ENCODE measurements at regions not wholly inside any gene's neighbourhood (a gene's known extent, or its start where the extent isn't known, plus 50 kb on each side); places are given as distances from the start of the nearest gene placed in this dataset.

GRCh38 chr3:62990704-62991413, 115.6 kb upstream of the CADPS start:
- Histone ChIP-seq H3K9me3 (ENCODE audit: control insufficient read depth, low read length) (peaks cover 2% of the 10 kb centered on the region), H3K36me3 (ENCODE audit: control insufficient read depth in 1 of 2, insufficient read depth in 2 of 2, low read length in 1 of 2) (no peaks in the 10 kb centered on the region), H3K27me3 (ENCODE audit: control insufficient read depth in 1 of 2, insufficient read depth in 2 of 2, low read length in 1 of 2) (peaks cover 0 to 2% of the 10 kb centered on the region in 2 donors), H3K27ac (ENCODE audit: low read depth in 1 of 2, low read length in 2 of 2) (no peak overlapping the region), H3K4me3 (ENCODE audit: low read length in 2 of 2) (no peak overlapping the region), H3K4me1 (ENCODE audit: control insufficient read depth in 1 of 2, insufficient read depth in 2 of 2, low read length in 2 of 2) (no peaks in the 10 kb centered on the region)
- DNase-seq (no peak), ATAC-seq (ENCODE audit: low FRiP score) (no peak)
- 65 to 66% methylated on average over 4 of the region's 4 CpGs for WGBS, 2 donors
- intact Hi-C loops (cut with DNase I): no loop called here

GRCh38 chr3:62992520-62992919, 117.3 kb upstream of the CADPS start:
- 54 to 60% methylated on average over 1 of the region's 1 CpG for WGBS, 2 donors
- no peak for ATAC-seq (ENCODE audit: low FRiP score)

DNA sequence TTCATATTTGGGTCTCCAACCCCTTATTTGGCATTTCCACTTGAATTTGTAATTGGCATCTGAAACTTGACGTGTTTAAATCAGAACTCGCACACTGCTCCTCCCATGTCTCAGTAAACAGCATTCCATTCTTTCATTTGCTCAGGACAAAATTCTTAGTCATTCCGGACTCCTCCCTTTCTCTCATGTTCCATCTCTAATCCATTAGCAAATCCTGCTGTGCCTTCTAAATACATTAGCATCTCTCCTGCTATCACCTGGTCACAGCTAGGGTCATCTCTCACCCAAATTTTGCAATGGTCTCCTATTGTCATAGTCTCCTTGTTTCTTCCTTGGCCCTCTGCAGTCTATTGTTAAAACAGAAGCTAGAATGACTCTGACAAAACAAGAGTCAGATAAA, 119.9 kb upstream of the CADPS start:
- no peaks in the 10 kb centered on the region for H3K36me3 ChIP-seq (ENCODE audit: control insufficient read depth in 1 of 2, insufficient read depth in 2 of 2, low read length in 1 of 2)
- H3K27me3 ChIP-seq (ENCODE audit: control insufficient read depth in 1 of 2, insufficient read depth in 2 of 2, low read length in 1 of 2): no peaks in the 10 kb centered on the region
- no peak for ATAC-seq (ENCODE audit: low FRiP score)
- no peak overlapping the region for H3K27ac ChIP-seq (ENCODE audit: low read depth in 1 of 2, low read length in 2 of 2)
- intact Hi-C loops (cut with DNase I): no loop called here
- H3K4me1 ChIP-seq (ENCODE audit: control insufficient read depth in 1 of 2, insufficient read depth in 2 of 2, low read length in 2 of 2): no peaks in the 10 kb centered on the region
- DNase-seq: no peak
- no peaks in the 10 kb centered on the region for H3K9me3 ChIP-seq (ENCODE audit: control insufficient read depth, low read length)
- 66 to 68% methylated on average over 3 of the region's 3 CpGs for WGBS, 2 donors
- H3K4me3 ChIP-seq (ENCODE audit: low read length in 2 of 2): no peak overlapping the region

More at GRCh38 chr3:62992520-62992919, 117.3 kb upstream of the CADPS start:
- peaks cover 0 to 2% of the 10 kb centered on the region in 2 donors for H3K27me3 ChIP-seq (ENCODE audit: control insufficient read depth in 1 of 2, insufficient read depth in 2 of 2, low read length in 1 of 2)
- H3K4me1 ChIP-seq (ENCODE audit: control insufficient read depth in 1 of 2, insufficient read depth in 2 of 2, low read length in 2 of 2): no peaks in the 10 kb centered on the region
- peaks cover 2% of the 10 kb centered on the region for H3K9me3 ChIP-seq (ENCODE audit: control insufficient read depth, low read length)
- no peak overlapping the region for H3K27ac ChIP-seq (ENCODE audit: low read depth in 1 of 2, low read length in 2 of 2)
- H3K36me3 ChIP-seq (ENCODE audit: control insufficient read depth in 1 of 2, insufficient read depth in 2 of 2, low read length in 1 of 2): no peaks in the 10 kb centered on the region
- no peak overlapping the region for H3K4me3 ChIP-seq (ENCODE audit: low read length in 2 of 2)
- DNase-seq: no peak
- intact Hi-C loops (cut with DNase I): no loop called here

- Histone ChIP-seq H3K27ac (ENCODE audit: low read depth in 1 of 2, low read length in 2 of 2) (no peak overlapping the region), H3K4me1 (ENCODE audit: control insufficient read depth in 1 of 2, insufficient read depth in 2 of 2, low read length in 2 of 2) (no peaks in the 10 kb centered on the region), H3K36me3 (ENCODE audit: control insufficient read depth in 1 of 2, insufficient read depth in 2 of 2, low read length in 1 of 2) (no peaks in the 10 kb centered on the region), H3K27me3 (ENCODE audit: control insufficient read depth in 1 of 2, insufficient read depth in 2 of 2, low read length in 1 of 2) (no peaks in the 10 kb centered on the region), H3K9me3 (ENCODE audit: control insufficient read depth, low read length) (no peaks in the 10 kb centered on the region), H3K4me3 (ENCODE audit: low read length in 2 of 2) (no peak overlapping the region)
- WGBS, 2 donors: 57 to 70% methylated on average over 2 of the region's 2 CpGs
- ATAC-seq (ENCODE audit: low FRiP score) (no peak), DNase-seq (no peak)
- intact Hi-C loops (cut with DNase I): no loop called here
Measured at GRCh38 chr3:62995530-62995929, 120.3 kb upstream of the CADPS start.

DNA sequence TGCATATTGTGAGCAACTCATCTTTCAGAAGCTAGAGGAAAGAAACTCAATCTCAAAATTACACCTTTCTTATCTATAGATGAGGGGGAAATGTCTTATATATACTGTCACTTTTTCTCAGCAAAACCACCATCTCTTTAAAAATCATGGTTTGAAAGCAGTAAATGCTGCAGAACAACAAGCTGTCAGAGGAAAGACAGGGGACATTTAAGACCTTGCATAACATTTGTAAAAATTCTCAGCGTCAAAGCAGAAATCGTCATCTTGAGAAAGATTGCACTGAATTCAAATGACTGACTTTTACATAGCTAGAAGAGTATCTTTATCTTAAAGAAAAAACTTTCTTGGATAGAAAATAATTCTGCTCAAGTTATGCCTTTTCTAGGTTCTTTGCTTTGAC, 122.2 kb upstream of the CADPS start:
- no peak for DNase-seq
- Histone ChIP-seq H3K36me3 (ENCODE audit: control insufficient read depth in 1 of 2, insufficient read depth in 2 of 2, low read length in 1 of 2) (no peaks in the 10 kb centered on the region), H3K9me3 (ENCODE audit: control insufficient read depth, low read length) (peaks cover 1% of the 10 kb centered on the region), H3K27me3 (ENCODE audit: control insufficient read depth in 1 of 2, insufficient read depth in 2 of 2, low read length in 1 of 2) (no peaks in the 10 kb centered on the region), H3K27ac (ENCODE audit: low read depth in 1 of 2, low read length in 2 of 2) (no peak overlapping the region), H3K4me1 (ENCODE audit: control insufficient read depth in 1 of 2, insufficient read depth in 2 of 2, low read length in 2 of 2) (no peaks in the 10 kb centered on the region), H3K4me3 (ENCODE audit: low read length in 2 of 2) (no peak overlapping the region)
- 70 to 73% methylated on average over 2 of the region's 2 CpGs for WGBS, 2 donors
- ATAC-seq (ENCODE audit: low FRiP score): no peak
- intact Hi-C loops (cut with DNase I): no loop called here

- Histone ChIP-seq H3K27me3 (ENCODE audit: control insufficient read depth in 1 of 2, insufficient read depth in 2 of 2, low read length in 1 of 2) (no peaks in the 10 kb centered on the region), H3K9me3 (ENCODE audit: control insufficient read depth, low read length) (peaks cover 3% of the 10 kb centered on the region), H3K4me1 (ENCODE audit: control insufficient read depth in 1 of 2, insufficient read depth in 2 of 2, low read length in 2 of 2) (no peaks in the 10 kb centered on the region), H3K4me3 (ENCODE audit: low read length in 2 of 2) (no peak overlapping the region), H3K36me3 (ENCODE audit: control insufficient read depth in 1 of 2, insufficient read depth in 2 of 2, low read length in 1 of 2) (no peaks in the 10 kb centered on the region), H3K27ac (ENCODE audit: low read depth in 1 of 2, low read length in 2 of 2) (no peak overlapping the region)
- DNase-seq (no peak), ATAC-seq (ENCODE audit: low FRiP score) (no peak)
- 37 to 39% methylated on average over 2 of the region's 2 CpGs for WGBS, 2 donors
- intact Hi-C loops (cut with DNase I): no loop called here
Measured at GRCh38 chr3:62999158-62999557, 123.9 kb upstream of the CADPS start.

DNA sequence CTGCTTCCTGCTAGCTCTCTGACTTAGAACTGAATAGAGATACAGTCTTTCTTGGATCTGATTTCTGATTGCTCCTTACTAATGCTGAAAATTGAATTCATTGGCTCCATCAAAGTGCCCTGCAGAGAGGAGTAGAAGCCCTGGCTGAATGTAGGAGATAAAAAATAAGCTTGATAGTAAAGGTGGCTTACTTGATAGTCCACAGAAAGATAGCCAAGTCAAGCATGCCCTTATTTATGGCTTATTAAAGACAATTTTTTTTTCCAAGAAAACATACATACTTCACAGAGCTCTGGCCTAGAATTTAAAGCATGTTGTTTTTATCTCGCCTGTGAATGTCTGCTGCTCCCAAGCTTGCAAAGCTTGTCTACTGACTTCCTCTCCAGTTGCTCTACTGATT, 124.6 kb upstream of the CADPS start:
- ATAC-seq (ENCODE audit: low FRiP score) (no peak), DNase-seq (no peak)
- Histone ChIP-seq H3K27ac (ENCODE audit: low read depth in 1 of 2, low read length in 2 of 2) (no peak overlapping the region), H3K4me1 (ENCODE audit: control insufficient read depth in 1 of 2, insufficient read depth in 2 of 2, low read length in 2 of 2) (no peaks in the 10 kb centered on the region), H3K4me3 (ENCODE audit: low read length in 2 of 2) (no peak overlapping the region), H3K36me3 (ENCODE audit: control insufficient read depth in 1 of 2, insufficient read depth in 2 of 2, low read length in 1 of 2) (no peaks in the 10 kb centered on the region), H3K27me3 (ENCODE audit: control insufficient read depth in 1 of 2, insufficient read depth in 2 of 2, low read length in 1 of 2) (no peaks in the 10 kb centered on the region), H3K9me3 (ENCODE audit: control insufficient read depth, low read length) (peaks cover 3% of the 10 kb centered on the region)
- intact Hi-C loops (cut with DNase I): no loop called here
- whole genome bisulfite sequencing, 2 donors: 10 to 18% methylated on average over 1 of the region's 1 CpG

DNA sequence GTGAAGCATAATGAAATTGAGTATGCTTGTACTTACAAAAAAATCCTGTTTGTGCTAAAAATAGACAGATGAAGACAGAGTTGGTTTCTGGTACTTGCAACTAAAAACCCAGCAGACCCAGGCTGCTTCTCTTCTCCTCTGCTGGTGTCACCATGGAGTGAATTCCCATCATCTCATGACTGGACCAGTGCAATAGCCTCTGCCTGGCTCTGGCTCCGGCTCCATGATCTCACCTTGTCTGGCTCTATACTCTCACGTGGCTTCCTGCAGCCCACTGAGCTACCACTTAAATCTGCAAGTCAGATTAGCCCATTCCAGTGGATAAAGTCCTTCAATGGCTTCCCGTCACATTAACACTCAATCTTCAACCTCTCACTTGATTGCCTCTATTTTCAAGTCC, 129.2 kb upstream of the CADPS start:
- intact Hi-C loops (cut with DNase I): no loop called here
- DNase-seq (no peak), ATAC-seq (ENCODE audit: low FRiP score) (no peak)
- Histone ChIP-seq H3K27me3 (ENCODE audit: control insufficient read depth in 1 of 2, insufficient read depth in 2 of 2, low read length in 1 of 2) (no peaks in the 10 kb centered on the region), H3K27ac (ENCODE audit: low read depth in 1 of 2, low read length in 2 of 2) (no peak overlapping the region), H3K4me1 (ENCODE audit: control insufficient read depth in 1 of 2, insufficient read depth in 2 of 2, low read length in 2 of 2) (no peaks in the 10 kb centered on the region), H3K9me3 (ENCODE audit: control insufficient read depth, low read length) (peaks cover 3% of the 10 kb centered on the region), H3K4me3 (ENCODE audit: low read length in 2 of 2) (no peak overlapping the region), H3K36me3 (ENCODE audit: control insufficient read depth in 1 of 2, insufficient read depth in 2 of 2, low read length in 1 of 2) (no peaks in the 10 kb centered on the region)
- WGBS, 2 donors: 63 to 85% methylated on average over 3 of the region's 3 CpGs

GRCh38 chr3:63015614-63016309, 140.5 kb upstream of the CADPS start:
- intact Hi-C loops (cut with DNase I): no loop called here
- H3K36me3 ChIP-seq (ENCODE audit: control insufficient read depth in 1 of 2, insufficient read depth in 2 of 2, low read length in 1 of 2): no peaks in the 10 kb centered on the region
- peak; percentile 7 for ATAC-seq (ENCODE audit: low FRiP score)

More at GRCh38 chr3:63015614-63016309, 140.5 kb upstream of the CADPS start:
- no peak overlapping the region for H3K27ac ChIP-seq (ENCODE audit: low read depth in 1 of 2, low read length in 2 of 2)
- H3K9me3 ChIP-seq (ENCODE audit: control insufficient read depth, low read length): no peaks in the 10 kb centered on the region
- no peaks in the 10 kb centered on the region for H3K27me3 ChIP-seq (ENCODE audit: control insufficient read depth in 1 of 2, insufficient read depth in 2 of 2, low read length in 1 of 2)
- no peak overlapping the region for H3K4me3 ChIP-seq (ENCODE audit: low read length in 2 of 2)
- DNase-seq: no peak
- WGBS, 2 donors: 62 to 64% methylated on average over 11 of the region's 11 CpGs
- H3K4me1 ChIP-seq (ENCODE audit: control insufficient read depth in 1 of 2, insufficient read depth in 2 of 2, low read length in 2 of 2): no peaks in the 10 kb centered on the region
